ENCODE measurements at regions not wholly inside any gene's neighbourhood (a gene's known extent, or its start where the extent isn't known, plus 50 kb on each side); places are given as distances from the start of the nearest gene placed in this dataset.

- no peak for DNase-seq (ENCODE audit: low spot score in 2 of 2)
- Histone ChIP-seq H3K27ac (no peak overlapping the region), H3K27me3 (no peaks in the 10 kb centered on the region), H3K4me1 (peaks cover 4% of the 10 kb centered on the region), H3K4me3 (no peak overlapping the region), H3K36me3 (no peaks in the 10 kb centered on the region), H3K9me3 (no peaks in the 10 kb centered on the region)
- WGBS = 92% methylated on average over 6 of the region's 6 CpGs
- TF ChIP-seq POLR2A (IDR thresholded peaks at IDR 0.05) (no peak), CTCF (IDR thresholded peaks at IDR 0.05) (no peak), POLR2AphosphoS5 (IDR thresholded peaks at IDR 0.05) (no peak), EP300 (IDR thresholded peaks at IDR 0.05) (no peak)
Measured at GRCh38 chr21:35363458-35363857, 314.4 kb upstream of the RUNX1 start.

- DNase-seq (ENCODE audit: low spot score in 2 of 2) = no peak
- no peak overlapping the region for H3K27ac ChIP-seq
- H3K4me1 ChIP-seq = no peaks in the 10 kb centered on the region
- H3K9me3 ChIP-seq = no peaks in the 10 kb centered on the region
- no peaks in the 10 kb centered on the region for H3K27me3 ChIP-seq
- TF ChIP-seq CTCF (IDR thresholded peaks at IDR 0.05) (no peak), POLR2A (IDR thresholded peaks at IDR 0.05) (no peak), EP300 (IDR thresholded peaks at IDR 0.05) (no peak), POLR2AphosphoS5 (IDR thresholded peaks at IDR 0.05) (no peak)
- no peaks in the 10 kb centered on the region for H3K36me3 ChIP-seq
- no peak overlapping the region for H3K4me3 ChIP-seq
Measured at GRCh38 chr21:35361988-35362387, 312.9 kb upstream of the RUNX1 start.

GRCh38 chr21:35360870-35361570 is 311.9 kb upstream of the RUNX1 start:
- Histone ChIP-seq H3K4me3 (no peak overlapping the region), H3K4me1 (no peaks in the 10 kb centered on the region), H3K9me3 (no peaks in the 10 kb centered on the region), H3K36me3 (no peaks in the 10 kb centered on the region), H3K27ac (no peak overlapping the region), H3K27me3 (no peaks in the 10 kb centered on the region)
- TF ChIP-seq CTCF (IDR thresholded peaks at IDR 0.05) = no peak
- TF ChIP-seq POLR2A (IDR thresholded peaks at IDR 0.05) = no peak
- no peak for TF ChIP-seq POLR2AphosphoS5 (IDR thresholded peaks at IDR 0.05)
- no peak for TF ChIP-seq EP300 (IDR thresholded peaks at IDR 0.05)
- 83% methylated on average over 6 of the region's 6 CpGs for WGBS
- DNase-seq (ENCODE audit: low spot score in 2 of 2) = no peak

- 70% methylated on average over 2 of the region's 2 CpGs for WGBS
- TF ChIP-seq POLR2A (IDR thresholded peaks at IDR 0.05) = no peak
- no peak for TF ChIP-seq CTCF (IDR thresholded peaks at IDR 0.05)
- TF ChIP-seq POLR2AphosphoS5 (IDR thresholded peaks at IDR 0.05) = no peak
- TF ChIP-seq EP300 (IDR thresholded peaks at IDR 0.05) = no peak
- Histone ChIP-seq H3K27me3 (no peaks in the 10 kb centered on the region), H3K36me3 (no peaks in the 10 kb centered on the region), H3K9me3 (no peaks in the 10 kb centered on the region), H3K27ac (no peak overlapping the region), H3K4me3 (no peak overlapping the region), H3K4me1 (no peaks in the 10 kb centered on the region)
- no peak for DNase-seq (ENCODE audit: low spot score in 2 of 2)
Measured at GRCh38 chr21:35359076-35359475, 310.0 kb upstream of the RUNX1 start.

DNA sequence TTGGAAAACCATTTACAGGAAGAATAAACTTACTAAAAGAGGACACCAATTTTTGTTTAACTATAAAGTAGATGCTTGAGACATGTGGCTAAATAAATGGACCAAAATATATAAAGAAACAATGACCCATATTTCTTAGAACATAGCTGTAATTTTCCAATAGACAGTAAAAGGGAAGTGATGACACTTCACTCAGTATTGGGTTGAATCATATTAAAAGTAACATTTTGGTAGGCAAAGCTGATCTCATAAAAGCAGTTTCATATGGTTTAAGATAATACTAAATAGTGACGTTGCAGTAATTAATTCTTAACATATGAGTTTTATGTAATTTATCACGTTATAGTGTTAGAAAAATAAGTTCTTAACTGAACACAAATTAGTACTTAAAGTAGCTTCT is 308.9 kb upstream of the RUNX1 start:
- no peak for TF ChIP-seq CTCF (IDR thresholded peaks at IDR 0.05)
- no peak for TF ChIP-seq POLR2A (IDR thresholded peaks at IDR 0.05)
- TF ChIP-seq POLR2AphosphoS5 (IDR thresholded peaks at IDR 0.05) = no peak
- TF ChIP-seq EP300 (IDR thresholded peaks at IDR 0.05) = no peak
- Histone ChIP-seq H3K27ac (no peak overlapping the region), H3K27me3 (no peaks in the 10 kb centered on the region), H3K4me1 (peaks cover under 1% of the 10 kb centered on the region), H3K36me3 (no peaks in the 10 kb centered on the region), H3K4me3 (no peak overlapping the region), H3K9me3 (no peaks in the 10 kb centered on the region)
- 65% methylated on average over 2 of the region's 2 CpGs for WGBS
- no peak for DNase-seq (ENCODE audit: low spot score in 2 of 2)

All from suprapubic skin (tissue), 4 donors.